Progenitor cell of endocrine pancreas (in vitro differentiated cells): ENCODE measurements at regions not wholly inside any gene's neighbourhood (a gene's known extent, or its start where the extent isn't known, plus 50 kb on each side); places are given as distances from the start of the nearest gene placed in this dataset.

Experiments used
- DNase-seq: peaks from one replicate; pipeline ENCODE4 v3.0.0; 2021; ENCODE audit warnings: low spot score; ENCODE audit not compliant: unreplicated experiment
- H3K27ac Mint-ChIP-seq: 2 replicates; pipeline ENCODE4 v1.8.0; 2021; ENCODE audit warnings: mild to moderate bottlenecking, moderate library complexity, mixed read lengths
- H3K27me3 Mint-ChIP-seq: 2 replicates; pipeline ENCODE4 v1.8.0; 2021; ENCODE audit warnings: mixed read lengths
- H3K36me3 Mint-ChIP-seq: 2 replicates; pipeline ENCODE4 v1.8.0; 2022; ENCODE audit warnings: mixed read lengths; ENCODE audit not compliant: insufficient read depth
- H3K4me1 Mint-ChIP-seq: 2 replicates; pipeline ENCODE4 v1.8.0; 2021; ENCODE audit warnings: low read depth, mixed read lengths
- H3K4me3 Mint-ChIP-seq: 2 replicates; pipeline ENCODE4 v1.8.0; 2021; ENCODE audit warnings: low read depth, mild to moderate bottlenecking, moderate library complexity, mixed read lengths
- H3K9me3 Mint-ChIP-seq: 2 replicates; pipeline ENCODE4 v1.8.0; 2021; ENCODE audit warnings: low read depth, mixed read lengths
- CTCF ChIP-seq: fragments of 200-600 bp; sonication (generic); IDR thresholded peaks from one replicate; pipeline ENCODE4 v1.5.0; 2021; ENCODE audit warnings: antibody characterized with exemption, mild to moderate bottlenecking; ENCODE audit not compliant: unreplicated experiment

- no peak overlapping the region for H3K27ac Mint-ChIP-seq
- no peaks in the 10 kb centered on the region for H3K36me3 Mint-ChIP-seq
- TF ChIP-seq CTCF, result no peak
- peaks cover 4% of the 10 kb centered on the region for H3K9me3 Mint-ChIP-seq
- no peak for DNase-seq
- no peak overlapping the region for H3K4me3 Mint-ChIP-seq
- no peaks in the 10 kb centered on the region for H3K27me3 Mint-ChIP-seq
- peaks cover 29% of the 10 kb centered on the region for H3K4me1 Mint-ChIP-seq
Measured at GRCh38 chr6:137645850-137646249, 151.7 kb upstream of the OLIG3 start.

- H3K36me3 Mint-ChIP-seq, result no peaks in the 10 kb centered on the region
- no peak for DNase-seq
- no peak overlapping the region for H3K4me3 Mint-ChIP-seq
- H3K27ac Mint-ChIP-seq, result no peak overlapping the region
- peaks cover 35% of the 10 kb centered on the region for H3K4me1 Mint-ChIP-seq
- H3K27me3 Mint-ChIP-seq, result no peaks in the 10 kb centered on the region
- TF ChIP-seq CTCF, result no peak
- peaks cover 4% of the 10 kb centered on the region for H3K9me3 Mint-ChIP-seq
Measured at GRCh38 chr6:137646484-137646883, 152.3 kb upstream of the OLIG3 start.

- peaks cover 40% of the 10 kb centered on the region for H3K4me1 Mint-ChIP-seq
- H3K9me3 Mint-ChIP-seq, result peaks cover 4% of the 10 kb centered on the region
- no peaks in the 10 kb centered on the region for H3K27me3 Mint-ChIP-seq
- H3K4me3 Mint-ChIP-seq, result peak overlapping the region; percentile 34
- no peaks in the 10 kb centered on the region for H3K36me3 Mint-ChIP-seq
- peak overlapping the region; percentile 90 for H3K27ac Mint-ChIP-seq
- no peak for DNase-seq
- no peak for TF ChIP-seq CTCF
Measured at GRCh38 chr6:137647762-137648447, 153.7 kb upstream of the OLIG3 start.

GRCh38 chr6:137650720-137651119 lies 156.5 kb upstream of the OLIG3 start:
- Mint-ChIP-seq H3K4me3 (no peak overlapping the region), H3K4me1 (peaks cover 40% of the 10 kb centered on the region), H3K36me3 (peaks cover 5% of the 10 kb centered on the region), H3K9me3 (peaks cover 9% of the 10 kb centered on the region), H3K27me3 (no peaks in the 10 kb centered on the region), H3K27ac (no peak overlapping the region)
- TF ChIP-seq CTCF, result no peak
- no peak for DNase-seq

GRCh38 chr6:137651178-137651577 lies 157.0 kb upstream of the OLIG3 start:
- TF ChIP-seq CTCF, result no peak
- Mint-ChIP-seq H3K4me3 (no peak overlapping the region), H3K36me3 (peaks cover 5% of the 10 kb centered on the region), H3K4me1 (peaks cover 40% of the 10 kb centered on the region), H3K27ac (peak overlapping the region; percentile 86), H3K9me3 (peaks cover 10% of the 10 kb centered on the region), H3K27me3 (no peaks in the 10 kb centered on the region)
- no peak for DNase-seq
